Panc1 (cell line): ENCODE measurements at regions not wholly inside any gene's neighbourhood (a gene's known extent, or its start where the extent isn't known, plus 50 kb on each side); places are given as distances from the start of the nearest gene placed in this dataset.

Experiments used
- ATAC-seq: fragments of 200-7000 bp; cut with Tn5 transposase; 2 replicates; pipeline ENCODE4 v1.9.1; 2020; ENCODE audit warnings: mild to moderate bottlenecking, moderate library complexity
- BruUV-seq: library from RNA; stranded (reverse); fragments of 400-500 nt; replicated peaks from 2 replicates; lab custom pipeline; 2021; lab: Mats Ljungman, UMichigan
- CTCF ChIA-PET: fragments of 300-600 bp; sonication (Branson Sonifier 250); formaldehyde crosslinking; loops from one replicate; lab custom pipeline; 2022; ENCODE audit warnings: antibody characterized with exemption; lab: Charles Lee
- POLR2A ChIA-PET: fragments of 300-600 bp; sonication (Branson Sonifier 250); formaldehyde crosslinking; loops from one replicate; lab custom pipeline; 2022; ENCODE audit warnings: antibody characterized with exemption; lab: Charles Lee
- DNase-seq: peaks from one replicate; pipeline ENCODE4 v3.0.0-alpha.2; 2010; ENCODE audit warnings: low read depth, low spot score
- H3K27ac ChIP-seq: 2 replicates; pipeline ENCODE4 v1.5.1; 2011; ENCODE audit warnings: mild to moderate bottlenecking, low read length, inconsistent platforms
- H3K27me3 ChIP-seq: fragments of 200-500 bp; sonication (Bioruptor generic); 2 replicates; pipeline ENCODE4 v1.6.0; 2014; ENCODE audit warnings: low read length, inconsistent platforms; ENCODE audit not compliant: control insufficient read depth, insufficient read depth
- H3K36me3 ChIP-seq: fragments of 200-500 bp; sonication (Bioruptor generic); 2 replicates; pipeline ENCODE4 v1.5.1; 2014; ENCODE audit warnings: inconsistent platforms, mild to moderate bottlenecking, low read length, moderate library complexity; ENCODE audit not compliant: control insufficient read depth, insufficient read depth
- H3K4me1 ChIP-seq: 2 replicates; pipeline ENCODE4 v1.5.1; 2011; ENCODE audit warnings: inconsistent platforms, mild to moderate bottlenecking, low read length, moderate library complexity; ENCODE audit not compliant: control insufficient read depth, insufficient read depth
- H3K4me3 ChIP-seq, 2 experiments: 2 replicates each; pipeline ENCODE4 v1.5.1; 2011 to 2012; ENCODE audit warnings: low read depth in 2 of 2, low read length in 2 of 2, mild to moderate bottlenecking in 2 of 2, inconsistent platforms in 1 of 2, moderate library complexity in 1 of 2
- H3K9me3 ChIP-seq: fragments of 200-500 bp; sonication (Bioruptor generic); 2 replicates; pipeline ENCODE4 v1.5.1; 2014; ENCODE audit warnings: low read depth, mild to moderate bottlenecking, inconsistent platforms, low read length, moderate library complexity; ENCODE audit not compliant: control insufficient read depth, insufficient read depth
- POLR2AphosphoS5 ChIP-seq: IDR thresholded peaks from 2 replicates; pipeline ENCODE4 v1.6.1; 2012; ENCODE audit warnings: mild to moderate bottlenecking, low read depth, low read length, moderate library complexity
- SIN3A ChIP-seq: IDR thresholded peaks from 2 replicates; pipeline ENCODE4 v1.6.1; 2012; ENCODE audit warnings: low read depth, mild to moderate bottlenecking, low read length, moderate library complexity, borderline replicate concordance; ENCODE audit not compliant: insufficient read depth
- TCF7L2 ChIP-seq: IDR thresholded peaks from 2 replicates; pipeline ENCODE4 v1.6.1; 2011; ENCODE audit warnings: mild to moderate bottlenecking, low read depth, low read length, inconsistent platforms
- in situ Hi-C: cut with HindIII; loops from 2 replicates; pipeline ENCODE4 v1.10.0; 2016; ENCODE audit warnings: low sequenced_read_pairs, low pct_unique_long_range_greater_than_20kb
- intact Hi-C: fragments of 100-400 bp; cut with micrococcal nuclease; formaldehyde crosslinking; loops from one replicate; pipeline ENCODE4 v1.10.0; 2022; ENCODE audit not compliant: unreplicated experiment
- TF ChIP-seq, protein P1 (sequence below): fragments of 450-650 bp; IDR thresholded peaks from 2 replicates; pipeline ENCODE4 v1.5.1; 2017; ENCODE audit warnings: mild to moderate bottlenecking
- TF ChIP-seq, protein P2 (sequence below), 2 experiments: IDR thresholded peaks; 2 replicates each; pipeline ENCODE4 v1.6.1; 2011 to 2012; ENCODE audit warnings: low read depth in 2 of 2, control low read depth in 1 of 2, low read length in 1 of 2, mild to moderate bottlenecking in 1 of 2, moderate library complexity in 1 of 2; ENCODE audit not compliant: insufficient read depth in 1 of 2

- ATAC-seq: no peak
- no peaks in the 10 kb centered on the region for H3K4me1 ChIP-seq
- in situ Hi-C loops (no loop called here), intact Hi-C loops (no loop called here)
- H3K4me3 ChIP-seq: no peak overlapping the region
- no peaks in the 10 kb centered on the region for H3K9me3 ChIP-seq
- no peak overlapping the region for H3K27ac ChIP-seq
- BruUV-seq: no TSS peak
- ChIA-PET POLR2A (no interaction called here), CTCF (no interaction called here)
- DNase-seq: no peak
- H3K36me3 ChIP-seq: no peaks in the 10 kb centered on the region
- TF ChIP-seq TCF7L2 (no peak), SIN3A (no peak), POLR2AphosphoS5 (no peak)
- TF ChIP-seq, protein P1, sequence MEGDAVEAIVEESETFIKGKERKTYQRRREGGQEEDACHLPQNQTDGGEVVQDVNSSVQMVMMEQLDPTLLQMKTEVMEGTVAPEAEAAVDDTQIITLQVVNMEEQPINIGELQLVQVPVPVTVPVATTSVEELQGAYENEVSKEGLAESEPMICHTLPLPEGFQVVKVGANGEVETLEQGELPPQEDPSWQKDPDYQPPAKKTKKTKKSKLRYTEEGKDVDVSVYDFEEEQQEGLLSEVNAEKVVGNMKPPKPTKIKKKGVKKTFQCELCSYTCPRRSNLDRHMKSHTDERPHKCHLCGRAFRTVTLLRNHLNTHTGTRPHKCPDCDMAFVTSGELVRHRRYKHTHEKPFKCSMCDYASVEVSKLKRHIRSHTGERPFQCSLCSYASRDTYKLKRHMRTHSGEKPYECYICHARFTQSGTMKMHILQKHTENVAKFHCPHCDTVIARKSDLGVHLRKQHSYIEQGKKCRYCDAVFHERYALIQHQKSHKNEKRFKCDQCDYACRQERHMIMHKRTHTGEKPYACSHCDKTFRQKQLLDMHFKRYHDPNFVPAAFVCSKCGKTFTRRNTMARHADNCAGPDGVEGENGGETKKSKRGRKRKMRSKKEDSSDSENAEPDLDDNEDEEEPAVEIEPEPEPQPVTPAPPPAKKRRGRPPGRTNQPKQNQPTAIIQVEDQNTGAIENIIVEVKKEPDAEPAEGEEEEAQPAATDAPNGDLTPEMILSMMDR: no peak
- TF ChIP-seq, protein P2, sequence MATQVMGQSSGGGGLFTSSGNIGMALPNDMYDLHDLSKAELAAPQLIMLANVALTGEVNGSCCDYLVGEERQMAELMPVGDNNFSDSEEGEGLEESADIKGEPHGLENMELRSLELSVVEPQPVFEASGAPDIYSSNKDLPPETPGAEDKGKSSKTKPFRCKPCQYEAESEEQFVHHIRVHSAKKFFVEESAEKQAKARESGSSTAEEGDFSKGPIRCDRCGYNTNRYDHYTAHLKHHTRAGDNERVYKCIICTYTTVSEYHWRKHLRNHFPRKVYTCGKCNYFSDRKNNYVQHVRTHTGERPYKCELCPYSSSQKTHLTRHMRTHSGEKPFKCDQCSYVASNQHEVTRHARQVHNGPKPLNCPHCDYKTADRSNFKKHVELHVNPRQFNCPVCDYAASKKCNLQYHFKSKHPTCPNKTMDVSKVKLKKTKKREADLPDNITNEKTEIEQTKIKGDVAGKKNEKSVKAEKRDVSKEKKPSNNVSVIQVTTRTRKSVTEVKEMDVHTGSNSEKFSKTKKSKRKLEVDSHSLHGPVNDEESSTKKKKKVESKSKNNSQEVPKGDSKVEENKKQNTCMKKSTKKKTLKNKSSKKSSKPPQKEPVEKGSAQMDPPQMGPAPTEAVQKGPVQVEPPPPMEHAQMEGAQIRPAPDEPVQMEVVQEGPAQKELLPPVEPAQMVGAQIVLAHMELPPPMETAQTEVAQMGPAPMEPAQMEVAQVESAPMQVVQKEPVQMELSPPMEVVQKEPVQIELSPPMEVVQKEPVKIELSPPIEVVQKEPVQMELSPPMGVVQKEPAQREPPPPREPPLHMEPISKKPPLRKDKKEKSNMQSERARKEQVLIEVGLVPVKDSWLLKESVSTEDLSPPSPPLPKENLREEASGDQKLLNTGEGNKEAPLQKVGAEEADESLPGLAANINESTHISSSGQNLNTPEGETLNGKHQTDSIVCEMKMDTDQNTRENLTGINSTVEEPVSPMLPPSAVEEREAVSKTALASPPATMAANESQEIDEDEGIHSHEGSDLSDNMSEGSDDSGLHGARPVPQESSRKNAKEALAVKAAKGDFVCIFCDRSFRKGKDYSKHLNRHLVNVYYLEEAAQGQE (IDR thresholded peaks at IDR 0.05; ENCODE audit: insufficient read depth in 1 of 2, low read depth in 2 of 2, low read length in 1 of 2): no peak
- no peaks in the 10 kb centered on the region; the same call in 1 of the 2 replicates for H3K27me3 ChIP-seq
Observed at GRCh38 chr2:175442441-175442840, 260.9 kb upstream of the ATP5MC3 start.

DNA sequence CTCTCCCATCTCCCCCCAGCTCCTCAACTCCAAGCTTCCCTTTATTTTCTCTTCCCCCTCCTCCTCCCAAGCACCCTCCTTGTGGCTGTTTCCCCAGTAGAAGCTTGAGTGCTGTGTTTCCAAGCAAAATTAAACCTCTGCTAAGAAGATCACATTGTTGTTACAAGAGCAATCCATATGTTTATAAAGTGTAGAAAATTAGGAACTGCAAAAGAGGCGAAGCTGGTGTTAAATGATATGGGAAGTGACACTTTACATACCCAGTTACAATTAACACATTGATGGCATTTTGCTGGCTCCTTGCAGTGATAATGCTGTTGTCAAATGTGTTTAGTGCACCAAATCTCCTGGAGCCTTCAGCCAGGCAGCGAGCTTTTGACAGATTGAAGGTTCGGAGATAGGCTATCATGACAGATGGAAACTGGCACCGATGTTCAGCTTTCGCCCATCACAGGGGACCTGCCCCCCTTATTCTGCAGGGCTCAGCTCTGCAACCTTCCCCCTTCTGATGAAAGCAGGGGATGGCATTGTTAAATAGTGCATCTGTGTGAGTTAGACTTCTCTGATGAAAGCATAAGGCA is 259.8 kb upstream of the ATP5MC3 start:
- no peak for TF ChIP-seq SIN3A
- TF ChIP-seq, protein P1: no peak
- TF ChIP-seq POLR2AphosphoS5: no peak
- TF ChIP-seq TCF7L2: no peak
- TF ChIP-seq, protein P2 (IDR thresholded peaks at IDR 0.05; ENCODE audit: insufficient read depth in 1 of 2, low read depth in 2 of 2, low read length in 1 of 2): no peak
- intact Hi-C loops (no loop called here), in situ Hi-C loops (no loop called here)
- ATAC-seq (no peak), DNase-seq (no peak)
- ChIA-PET CTCF (no interaction called here), POLR2A (no interaction called here)
- Histone ChIP-seq H3K4me3 (no peak overlapping the region), H3K4me1 (no peaks in the 10 kb centered on the region), H3K27ac (no peak overlapping the region), H3K36me3 (no peaks in the 10 kb centered on the region), H3K9me3 (no peaks in the 10 kb centered on the region), H3K27me3 (no peaks in the 10 kb centered on the region; the same call in 1 of the 2 replicates)
- BruUV-seq: no TSS peak
